GM21515 (cell line): ENCODE measurements at regions not wholly inside any gene's neighbourhood (a gene's known extent, or its start where the extent isn't known, plus 50 kb on each side); places are given as distances from the start of the nearest gene placed in this dataset.
"Not testable (repeated sequence)": the region's sequence is repeated elsewhere in the genome, so short reads cannot be mapped to it uniquely, and the experiment has no call there.

Source experiments
- ATAC-seq: cut with Tn5 transposase; IDR thresholded peaks from one replicate; pipeline ENCODE4 v1.9.1; 2021; ENCODE audit not compliant: unreplicated experiment

DNA sequence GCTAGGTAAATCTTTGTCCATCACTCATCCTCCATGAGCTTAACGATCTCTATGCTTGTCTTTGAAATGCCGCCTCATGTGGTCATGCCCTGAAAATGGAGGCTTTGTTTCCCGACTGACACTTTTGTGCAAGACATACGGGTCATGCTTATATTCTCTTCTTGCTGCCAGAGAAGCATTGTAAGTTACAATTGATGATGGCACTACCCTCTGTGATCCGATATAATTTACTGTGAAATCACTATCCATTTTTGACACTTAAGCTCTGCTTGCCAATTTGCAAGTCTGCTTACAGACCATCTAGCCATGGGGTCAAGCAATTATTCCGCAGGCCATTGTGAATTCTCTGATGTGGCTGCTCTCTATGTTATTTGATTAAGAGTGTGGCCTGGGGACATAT, 650.0 kb downstream of the FLRT2 start:
- no peak for ATAC-seq

DNA sequence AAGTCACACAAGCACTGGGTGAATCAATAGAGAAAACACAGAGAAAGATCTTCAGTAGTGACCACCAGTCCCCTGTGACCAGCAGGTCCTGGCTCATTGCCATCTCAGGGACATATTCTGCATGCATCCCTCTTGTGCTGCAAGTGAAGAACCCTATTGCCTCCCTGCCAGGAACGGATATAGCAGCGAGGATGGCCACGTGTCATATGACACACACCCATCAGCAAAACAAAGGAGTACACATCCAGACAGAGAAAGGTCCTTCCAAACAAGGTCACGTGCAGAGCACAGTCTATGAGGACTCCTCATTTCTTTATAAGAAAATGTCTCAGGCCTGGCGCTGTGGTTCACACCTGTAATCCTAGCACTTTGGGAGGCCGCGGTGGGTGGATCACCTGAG, 638.4 kb downstream of the FLRT2 start:
- ATAC-seq = no peak

DNA sequence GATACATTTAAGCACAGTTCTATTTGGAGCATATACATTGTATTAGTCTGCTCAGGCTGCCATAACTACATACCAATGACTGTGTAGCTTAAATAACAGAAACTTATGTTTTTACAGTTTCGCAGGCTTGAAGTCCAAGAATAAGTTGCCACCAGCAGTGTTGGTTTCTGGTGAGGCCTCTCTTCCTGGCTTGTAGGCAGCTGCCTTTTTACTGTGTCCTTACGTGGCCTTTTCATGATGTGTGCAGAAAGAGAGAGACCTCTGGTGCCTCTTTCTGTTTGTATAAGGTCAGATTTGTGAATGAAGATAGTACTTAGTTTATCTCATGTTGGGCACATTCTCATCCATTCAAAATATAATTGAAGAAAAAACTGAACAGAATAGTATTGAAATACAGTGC, 636.6 kb downstream of the FLRT2 start:
- no peak for ATAC-seq

DNA sequence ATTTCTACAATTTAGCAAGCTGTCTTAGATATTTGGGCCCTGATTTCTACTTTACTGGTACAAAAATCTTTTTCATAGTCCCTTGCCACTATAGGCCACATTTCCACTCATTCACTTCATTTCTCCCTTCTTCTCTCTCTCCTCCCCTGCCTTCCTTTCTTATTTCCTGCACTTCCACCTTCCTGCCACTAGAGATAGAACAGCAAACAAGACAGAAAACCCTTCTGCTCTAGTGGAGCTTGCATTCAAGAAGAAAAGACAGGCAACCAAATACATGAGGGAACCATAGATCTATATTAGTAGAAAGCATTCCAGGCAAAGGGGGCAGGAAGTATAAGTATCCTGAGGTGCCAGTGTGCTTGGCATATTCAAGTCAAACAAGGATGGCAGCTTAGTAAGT, 623.5 kb downstream of the FLRT2 start:
- no peak for ATAC-seq

DNA sequence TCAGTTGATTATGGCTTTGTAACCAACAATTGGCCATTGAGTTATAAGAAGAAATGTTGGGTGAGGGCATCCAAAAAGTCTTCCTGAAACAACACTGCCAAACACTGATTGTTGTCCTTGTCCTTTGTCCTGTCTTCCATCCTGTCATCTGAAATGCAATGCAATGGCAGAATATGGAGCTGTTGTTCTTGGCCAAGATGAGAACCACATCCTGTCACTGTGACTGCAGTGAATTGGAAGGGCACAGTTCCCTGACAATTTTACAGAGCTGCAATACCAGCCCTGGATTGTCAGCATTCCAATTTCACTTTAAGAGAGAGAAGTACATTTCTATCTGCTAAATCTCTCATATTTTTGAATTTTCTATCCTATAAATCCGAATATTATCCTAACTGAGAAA, 613.3 kb downstream of the FLRT2 start:
- ATAC-seq = no peak

DNA sequence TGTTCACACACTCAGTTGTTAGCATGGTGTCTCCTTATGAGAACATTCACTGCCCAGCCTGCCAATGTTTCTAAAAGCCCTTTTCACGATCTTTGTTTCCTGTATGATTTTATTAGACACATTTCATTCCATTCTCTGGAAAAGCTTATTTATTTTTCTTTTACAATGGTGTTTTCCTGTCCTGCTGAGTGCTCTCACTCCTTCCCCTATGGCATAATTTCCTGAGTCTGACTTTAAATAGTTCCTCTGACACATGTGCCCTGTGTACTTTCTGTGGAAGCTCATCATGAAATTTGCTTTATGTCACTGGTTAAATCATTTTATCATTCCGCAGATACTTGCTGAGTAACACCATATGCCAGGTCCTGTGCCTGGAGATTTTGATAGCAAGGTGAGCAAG, 612.0 kb downstream of the FLRT2 start:
- ATAC-seq = no peak

DNA sequence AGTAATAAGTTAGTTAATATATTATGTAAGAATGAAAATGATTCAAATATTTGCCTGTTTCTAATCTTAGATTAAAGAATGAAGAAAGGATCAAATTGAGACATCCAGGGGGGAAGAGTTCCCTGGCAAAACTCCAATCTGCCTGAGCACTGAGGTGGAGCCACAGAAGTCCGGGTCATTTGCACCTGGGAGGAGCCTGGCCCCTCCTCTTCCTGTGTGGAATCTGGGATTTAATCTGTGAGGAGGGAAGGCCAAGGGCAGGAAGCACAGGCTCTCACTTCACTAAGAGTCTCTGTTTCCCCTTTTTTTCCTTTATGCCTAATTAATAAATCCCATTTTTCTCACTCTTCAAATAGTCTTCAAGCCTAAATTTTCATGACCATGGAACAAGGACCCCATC, 599.5 kb downstream of the FLRT2 start:
- no peak for ATAC-seq

DNA sequence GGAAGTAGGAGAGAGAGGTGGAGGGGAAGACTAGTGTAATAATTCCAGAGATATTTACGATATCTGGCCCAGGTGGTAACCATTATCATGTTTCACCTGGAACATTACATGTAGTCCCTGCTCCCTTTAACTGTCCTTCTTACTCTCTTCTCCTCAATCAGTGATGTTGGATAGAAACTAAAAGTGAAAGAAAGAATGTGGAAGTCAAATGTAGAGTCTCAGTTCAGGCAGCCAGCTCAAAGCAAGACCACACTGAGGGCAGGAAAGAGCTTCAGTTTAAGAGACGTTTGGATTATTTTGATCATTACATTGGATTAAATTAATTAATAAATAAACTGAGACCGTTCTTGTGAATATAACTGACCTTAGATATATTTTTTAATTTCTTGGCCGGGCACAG, 594.4 kb downstream of the FLRT2 start:
- no peak for ATAC-seq

DNA sequence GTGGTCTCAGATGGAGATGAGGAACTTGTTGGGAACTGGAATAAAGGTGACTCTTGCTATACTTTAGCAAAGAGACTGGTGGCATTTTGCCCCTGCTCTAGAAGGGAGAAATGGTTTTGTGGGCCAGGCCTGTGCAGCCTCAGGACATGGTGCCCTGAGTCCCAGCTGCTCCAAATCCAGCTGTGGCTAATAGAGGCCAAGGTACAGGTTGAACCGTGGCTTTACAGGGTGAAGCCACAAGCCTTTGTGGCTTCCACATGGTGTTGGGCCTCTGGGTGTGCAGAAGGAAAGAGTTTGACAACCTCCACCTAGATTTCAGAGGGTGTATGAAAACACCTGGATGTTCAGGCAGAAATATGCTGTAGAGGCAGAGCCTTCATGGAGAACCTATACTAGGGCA, 586.0 kb downstream of the FLRT2 start:
- ATAC-seq = no peak

DNA sequence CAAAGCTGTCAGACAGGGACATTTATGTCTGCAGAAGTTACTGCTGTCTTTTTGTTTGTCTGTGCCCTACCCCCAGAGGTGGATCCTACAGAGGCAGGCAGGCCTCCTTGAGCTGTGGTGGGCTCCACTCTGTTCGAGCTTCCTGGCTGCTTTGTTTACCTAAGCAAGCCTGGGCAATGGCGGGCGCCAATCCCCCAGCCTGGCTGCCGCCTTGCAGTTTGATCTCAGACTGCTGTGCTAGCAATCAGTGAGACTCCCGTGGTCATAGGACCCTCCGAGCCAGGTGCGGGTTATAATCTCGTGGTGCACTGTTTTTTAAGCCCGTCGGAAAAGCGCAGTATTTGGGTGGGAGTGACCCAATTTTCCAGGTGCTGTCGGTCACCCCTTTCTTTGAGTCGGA, 580.9 kb downstream of the FLRT2 start:
- ATAC-seq = not testable (repeated sequence)

DNA sequence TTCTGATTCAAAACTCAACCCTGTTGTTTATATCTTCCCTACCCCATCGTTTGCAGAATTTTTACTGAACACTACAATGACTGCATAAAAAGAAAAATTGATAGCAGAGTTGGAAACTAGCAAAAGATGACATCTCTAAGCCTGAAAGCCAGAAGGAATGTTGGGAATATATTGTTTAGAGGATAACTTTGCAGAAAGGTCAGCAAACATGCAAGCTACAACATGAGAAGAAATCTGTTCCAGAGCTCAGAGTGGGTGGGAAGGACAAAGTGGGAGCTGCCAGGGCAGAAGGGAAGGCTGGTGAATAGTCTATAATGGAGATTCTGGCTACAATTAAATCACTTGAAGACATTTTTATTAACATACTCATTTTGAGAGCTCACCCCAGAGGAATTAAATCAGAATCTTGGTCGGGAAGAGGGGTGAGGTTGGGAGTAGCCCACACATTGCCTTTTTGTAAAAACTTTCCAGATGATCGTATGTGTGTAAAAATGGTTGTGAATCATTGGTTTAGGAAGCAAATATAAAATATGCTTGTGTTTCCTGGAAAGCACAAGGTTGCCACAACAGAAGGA, 574.8 kb downstream of the FLRT2 start:
- no peak for ATAC-seq

DNA sequence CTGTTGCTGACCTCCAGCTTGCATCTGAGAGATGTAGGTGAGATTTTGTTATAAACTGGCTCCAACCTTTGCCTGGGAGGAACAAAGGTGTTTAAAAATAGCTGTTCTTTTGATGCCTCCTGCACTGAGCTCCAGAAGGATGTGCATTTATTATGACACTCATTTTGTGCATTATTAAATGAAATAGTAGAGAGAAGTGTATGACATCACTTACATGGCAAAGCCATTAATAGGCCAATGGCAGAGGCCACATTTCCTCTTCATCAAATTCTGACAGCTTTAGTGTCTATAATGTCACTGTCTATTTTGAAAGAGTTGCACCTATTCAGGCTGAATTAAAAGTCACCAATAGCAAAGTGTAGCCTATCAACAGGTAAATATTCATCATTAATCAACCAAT, 564.6 kb downstream of the FLRT2 start:
- no peak for ATAC-seq

DNA sequence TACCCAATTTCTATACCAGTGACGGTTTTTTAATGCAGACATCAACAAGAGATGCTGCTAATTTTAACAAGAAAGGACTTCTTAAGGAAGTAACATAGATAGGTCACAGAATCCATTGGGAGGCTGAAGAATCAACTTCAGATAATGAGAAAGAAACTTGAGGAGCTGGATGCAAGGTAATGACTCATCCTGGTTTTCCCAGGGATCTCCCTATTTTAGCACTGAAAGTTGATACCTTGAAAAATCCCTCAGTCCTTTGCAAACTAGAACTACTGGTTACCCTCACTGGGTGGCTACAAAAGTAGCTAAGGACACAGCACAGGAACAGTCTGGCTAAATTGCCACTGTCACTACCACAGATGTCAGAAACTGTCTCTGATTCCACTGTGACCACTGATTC, 561.9 kb downstream of the FLRT2 start:
- ATAC-seq = no peak

DNA sequence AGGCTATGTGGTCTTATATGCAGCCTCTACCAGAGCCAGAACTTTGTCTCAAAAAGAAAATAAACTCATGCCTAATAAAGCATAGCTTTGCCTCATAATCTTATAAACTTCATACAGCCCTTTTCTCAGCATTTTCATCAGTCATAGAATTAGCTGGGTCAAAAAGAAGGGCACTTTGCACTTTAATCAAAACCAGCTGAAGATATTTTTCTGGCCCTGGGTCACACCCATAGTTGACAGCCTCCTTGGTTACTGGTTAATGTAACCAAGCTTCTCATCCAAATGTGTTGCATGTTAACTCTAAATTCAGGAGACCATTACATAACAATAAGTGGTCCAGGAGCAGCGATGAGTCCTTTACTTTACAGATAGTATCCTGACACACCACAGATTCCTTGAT, 558.2 kb downstream of the FLRT2 start:
- ATAC-seq = no peak

DNA sequence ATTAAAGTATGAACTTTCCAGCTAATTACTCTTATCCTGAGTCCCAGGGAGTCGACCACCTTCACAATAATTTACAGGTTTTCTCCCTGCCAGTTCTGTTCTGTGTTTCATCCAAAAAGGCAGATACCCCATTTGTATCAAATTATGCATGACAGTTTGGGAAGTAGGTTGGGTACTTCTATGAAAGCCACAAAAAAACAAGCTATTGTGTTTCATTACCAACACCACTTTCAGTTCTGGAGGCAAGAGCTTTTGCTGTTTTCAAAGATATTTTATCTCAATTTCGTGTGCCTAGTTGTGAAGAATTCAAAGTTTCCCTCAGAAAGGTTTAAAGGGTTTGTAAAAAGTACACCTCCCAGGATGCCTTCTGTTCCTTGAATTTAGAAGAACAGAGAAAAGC, 557.4 kb downstream of the FLRT2 start:
- no peak for ATAC-seq

DNA sequence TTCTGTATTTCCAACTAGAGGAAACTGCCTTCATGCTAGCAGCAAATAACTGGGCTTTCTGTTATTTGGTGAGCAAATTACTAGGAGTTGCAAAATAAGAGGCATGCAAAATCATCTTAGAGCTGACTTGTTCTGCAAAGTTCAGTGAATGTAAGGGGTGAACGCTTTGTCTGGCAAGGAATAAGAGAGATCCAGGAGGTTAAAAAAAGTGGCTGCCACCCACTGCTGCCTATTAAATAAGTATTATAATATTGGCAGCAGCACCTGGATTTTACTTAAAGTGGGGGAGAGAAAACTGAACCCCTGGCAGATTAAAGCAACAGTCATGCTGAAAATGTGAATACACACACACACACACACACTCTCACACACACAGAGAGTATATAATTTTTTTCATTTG, 557.0 kb downstream of the FLRT2 start:
- ATAC-seq = no peak

DNA sequence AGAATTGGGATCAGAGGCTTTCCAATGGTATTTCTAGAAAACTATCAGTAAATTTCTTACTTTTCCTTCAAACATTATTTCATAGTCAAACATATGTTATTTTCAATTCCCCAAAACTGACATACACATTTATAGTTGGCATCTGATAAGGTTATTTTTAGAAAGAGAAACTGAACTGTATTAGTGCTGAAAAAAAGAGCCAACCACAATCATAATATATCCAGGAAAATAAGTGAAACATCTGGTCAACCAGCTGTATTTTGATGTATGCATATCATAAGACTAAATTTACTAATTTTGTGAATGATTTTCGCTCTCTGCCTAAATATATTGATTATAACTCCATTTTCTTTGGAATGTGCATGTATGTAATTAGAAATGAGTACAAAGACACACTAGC, 554.2 kb downstream of the FLRT2 start:
- ATAC-seq = no peak

DNA sequence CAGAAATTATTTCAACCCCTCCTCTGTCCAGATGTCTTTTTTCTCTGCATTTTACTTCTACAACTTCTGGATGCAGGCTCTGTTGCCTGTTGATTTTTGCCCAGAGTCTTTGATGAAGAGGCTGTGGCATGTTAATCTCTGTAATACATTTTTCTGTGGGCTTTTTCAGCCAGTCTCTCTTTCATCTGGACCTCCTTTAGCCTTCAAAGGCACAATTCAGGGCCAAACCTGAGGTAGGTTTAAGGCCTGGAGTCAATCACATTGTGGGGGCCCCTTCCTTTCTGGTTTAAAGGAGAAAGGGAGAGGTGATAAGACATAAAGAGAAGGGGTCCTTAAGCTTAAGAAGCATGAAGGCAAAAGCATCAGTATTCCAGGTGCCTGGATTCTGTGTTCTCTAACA, 553.7 kb downstream of the FLRT2 start:
- no peak for ATAC-seq

DNA sequence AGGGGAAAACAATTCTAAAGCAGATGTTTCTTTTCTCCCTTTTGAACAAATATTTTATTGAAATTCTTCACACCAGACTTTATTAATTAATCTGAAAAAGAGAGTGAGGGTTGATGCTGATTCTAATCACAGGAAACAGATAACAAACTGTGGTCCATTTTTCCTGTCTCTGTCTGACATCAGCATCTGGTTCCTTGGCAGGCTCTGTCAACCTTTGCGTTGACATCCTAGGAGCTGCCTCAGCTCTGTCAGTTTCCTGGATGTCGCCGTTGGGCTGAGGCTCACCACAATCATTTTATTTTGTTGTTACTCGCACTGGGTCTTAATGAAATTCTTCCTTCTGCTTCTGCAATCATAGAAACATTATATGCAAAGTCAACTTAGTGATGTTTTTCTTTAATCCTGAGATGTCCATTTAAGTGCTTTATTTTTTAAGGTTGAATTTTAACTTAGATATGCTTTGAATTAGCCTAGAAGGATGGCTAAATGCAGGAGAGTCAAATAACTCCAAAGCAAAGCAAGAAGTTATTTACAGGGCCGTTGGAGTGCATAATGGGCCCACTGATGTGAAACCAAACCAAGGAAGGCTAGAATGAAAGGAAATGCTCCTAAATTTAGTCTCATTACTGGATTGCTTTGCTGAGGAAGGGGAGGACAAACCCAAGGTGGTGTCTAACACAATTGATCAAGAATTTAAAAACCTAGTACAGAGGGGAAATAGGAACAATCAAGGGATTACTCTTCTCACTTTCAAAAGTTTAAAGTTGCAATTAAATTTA, 542.4 kb downstream of the FLRT2 start:
- no peak for ATAC-seq

DNA sequence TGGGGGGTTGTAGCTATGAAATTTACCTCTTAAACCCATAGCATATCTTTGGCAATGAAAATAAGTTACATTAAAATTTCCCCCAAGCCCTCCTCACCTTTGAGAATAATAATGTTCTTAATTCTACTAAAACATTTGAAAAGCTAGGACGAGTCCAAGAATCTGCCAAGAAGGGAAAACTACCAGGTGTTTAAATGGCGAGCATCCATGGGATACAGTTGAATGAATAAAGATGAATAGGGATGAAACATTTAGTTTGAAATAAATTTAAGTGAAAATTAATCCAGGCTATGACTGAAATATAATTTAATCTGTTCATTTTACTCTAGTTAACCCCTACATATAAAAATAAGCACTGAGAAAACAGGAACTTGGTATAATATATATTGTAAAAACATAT, 536.7 kb downstream of the FLRT2 start:
- no peak for ATAC-seq

DNA sequence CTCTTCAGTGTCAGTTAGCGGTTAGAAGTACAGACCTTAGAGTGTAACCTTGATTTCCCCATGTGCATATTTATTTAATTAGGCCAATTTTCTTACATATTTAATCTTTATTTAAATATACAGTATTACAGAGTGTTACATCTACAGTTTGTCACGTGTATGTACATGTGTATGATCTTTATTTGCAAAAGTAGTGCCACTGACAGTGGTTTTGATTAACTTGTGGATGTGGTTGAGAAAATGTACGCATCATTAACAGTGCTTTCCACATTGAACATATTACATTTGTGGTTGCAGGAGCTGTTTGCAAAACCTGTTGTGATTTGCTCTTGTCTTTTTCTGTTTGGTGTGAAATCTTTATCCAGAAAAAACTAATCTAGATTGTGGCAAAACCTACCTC, 535.5 kb downstream of the FLRT2 start:
- ATAC-seq = no peak

DNA sequence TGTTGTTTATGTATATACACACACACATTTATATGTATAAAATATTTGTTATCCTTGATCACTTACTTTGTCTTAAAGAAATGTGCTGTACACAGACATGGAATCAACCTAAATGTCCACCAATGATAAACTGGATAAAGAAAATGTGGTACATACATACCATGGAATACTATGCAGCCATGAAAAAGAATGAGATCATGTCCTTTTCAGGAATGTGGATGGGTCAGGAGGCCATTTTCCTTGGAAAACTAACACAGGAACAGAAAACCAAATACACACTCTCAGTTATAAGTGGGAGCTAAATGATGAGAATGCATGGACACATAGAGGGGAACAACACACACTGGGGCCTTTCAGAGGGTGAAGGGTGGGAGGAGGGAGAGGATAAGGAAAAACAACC, 534.7 kb downstream of the FLRT2 start:
- not testable (repeated sequence) for ATAC-seq

DNA sequence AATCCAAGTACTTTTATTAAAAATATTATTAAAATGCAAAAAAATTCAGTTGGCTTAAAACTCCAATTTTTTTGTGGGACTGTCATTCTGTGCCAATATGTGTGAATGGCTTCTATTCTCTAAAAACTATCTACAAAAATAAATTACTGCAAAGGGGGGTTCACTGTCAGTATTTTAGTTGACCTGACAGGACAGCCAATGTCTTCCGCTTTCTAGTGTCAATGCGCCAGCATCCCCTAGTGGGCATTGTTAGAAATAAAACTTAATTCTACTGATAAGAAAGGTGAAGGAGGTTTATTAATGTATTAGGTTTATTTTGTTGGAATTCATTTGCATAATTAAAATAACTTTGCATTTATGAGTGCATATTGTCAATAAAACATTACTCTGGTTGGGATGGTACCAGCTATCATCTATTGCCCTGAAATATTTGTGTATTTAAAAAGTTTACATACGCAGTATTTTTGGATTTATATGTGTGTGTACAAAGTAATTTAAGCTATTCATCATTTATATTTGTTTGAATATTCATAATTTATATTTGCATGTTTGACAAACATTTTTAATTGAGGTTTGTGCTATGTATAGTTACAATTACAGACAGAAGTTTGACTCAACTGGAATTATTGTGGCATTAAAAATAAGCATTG, 527.2 kb downstream of the FLRT2 start:
- ATAC-seq = no peak
